Peyer's patch (tissue), 4 donors: ENCODE measurements at regions not wholly inside any gene's neighbourhood (a gene's known extent, or its start where the extent isn't known, plus 50 kb on each side); places are given as distances from the start of the nearest gene placed in this dataset.

Experiments used
- POLR2A ChIP-seq, 2 donors: fragments of 450-650 bp; IDR thresholded peaks; one replicate each; pipeline ENCODE4 v1.5.1; 2017; ENCODE audit warnings: antibody characterized with exemption in 2 of 2, mild to moderate bottlenecking in 2 of 2, moderate library complexity in 2 of 2
- TF ChIP-seq, protein P1 (sequence below), 6 experiments: fragments of 450-650 bp in 4 of 6; fragments of 200-600 bp in 2 of 6; sonication (generic) in 1 of 6; IDR thresholded peaks; one replicate each; pipeline ENCODE4 v1.5.1; 2017 to 2019; ENCODE audit warnings: antibody characterized with exemption in 6 of 6, mild to moderate bottlenecking in 3 of 6, moderate library complexity in 1 of 6

DNA sequence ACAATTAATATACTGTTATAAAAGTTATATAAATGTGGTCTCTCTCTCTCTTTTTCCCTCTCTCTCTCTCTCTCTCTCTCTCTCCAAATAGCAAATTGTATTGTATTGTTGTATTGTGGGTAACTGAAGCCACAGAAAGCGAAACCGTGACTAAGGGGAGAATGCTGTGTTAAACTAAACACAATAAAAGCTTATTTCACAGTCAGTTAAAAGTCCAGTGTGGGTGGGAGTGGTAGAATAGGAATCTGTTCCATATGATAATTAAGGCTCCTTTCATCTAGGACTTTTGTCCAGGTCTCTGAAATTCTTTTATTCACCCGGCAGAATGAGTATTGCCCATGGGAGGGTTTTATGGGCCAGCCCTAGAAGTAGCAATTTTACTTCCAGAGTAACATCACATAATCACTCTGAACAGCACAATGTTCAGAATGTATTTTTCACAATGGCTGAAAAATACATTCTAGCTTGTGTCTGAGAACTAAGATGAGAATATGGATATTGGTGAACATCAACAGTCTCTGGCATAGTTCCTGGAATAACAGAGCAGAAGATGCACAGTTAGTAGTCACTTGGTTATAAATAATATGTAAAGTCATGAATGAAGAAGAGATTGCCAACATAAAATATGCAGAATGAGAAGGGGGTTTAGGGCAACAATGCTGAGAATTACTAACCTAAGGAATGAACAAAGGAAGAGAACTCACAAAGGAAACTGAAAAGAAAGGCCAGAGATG lies 399.1 kb downstream of the PLCL1 start:
- TF ChIP-seq, protein P1, sequence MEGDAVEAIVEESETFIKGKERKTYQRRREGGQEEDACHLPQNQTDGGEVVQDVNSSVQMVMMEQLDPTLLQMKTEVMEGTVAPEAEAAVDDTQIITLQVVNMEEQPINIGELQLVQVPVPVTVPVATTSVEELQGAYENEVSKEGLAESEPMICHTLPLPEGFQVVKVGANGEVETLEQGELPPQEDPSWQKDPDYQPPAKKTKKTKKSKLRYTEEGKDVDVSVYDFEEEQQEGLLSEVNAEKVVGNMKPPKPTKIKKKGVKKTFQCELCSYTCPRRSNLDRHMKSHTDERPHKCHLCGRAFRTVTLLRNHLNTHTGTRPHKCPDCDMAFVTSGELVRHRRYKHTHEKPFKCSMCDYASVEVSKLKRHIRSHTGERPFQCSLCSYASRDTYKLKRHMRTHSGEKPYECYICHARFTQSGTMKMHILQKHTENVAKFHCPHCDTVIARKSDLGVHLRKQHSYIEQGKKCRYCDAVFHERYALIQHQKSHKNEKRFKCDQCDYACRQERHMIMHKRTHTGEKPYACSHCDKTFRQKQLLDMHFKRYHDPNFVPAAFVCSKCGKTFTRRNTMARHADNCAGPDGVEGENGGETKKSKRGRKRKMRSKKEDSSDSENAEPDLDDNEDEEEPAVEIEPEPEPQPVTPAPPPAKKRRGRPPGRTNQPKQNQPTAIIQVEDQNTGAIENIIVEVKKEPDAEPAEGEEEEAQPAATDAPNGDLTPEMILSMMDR (IDR thresholded peaks at IDR 0.05) = no peak
- no peak for TF ChIP-seq POLR2A (IDR thresholded peaks at IDR 0.05)
